ENCODE measurements at regions not wholly inside any gene's neighbourhood (a gene's known extent, or its start where the extent isn't known, plus 50 kb on each side); places are given as distances from the start of the nearest gene placed in this dataset.

DNA sequence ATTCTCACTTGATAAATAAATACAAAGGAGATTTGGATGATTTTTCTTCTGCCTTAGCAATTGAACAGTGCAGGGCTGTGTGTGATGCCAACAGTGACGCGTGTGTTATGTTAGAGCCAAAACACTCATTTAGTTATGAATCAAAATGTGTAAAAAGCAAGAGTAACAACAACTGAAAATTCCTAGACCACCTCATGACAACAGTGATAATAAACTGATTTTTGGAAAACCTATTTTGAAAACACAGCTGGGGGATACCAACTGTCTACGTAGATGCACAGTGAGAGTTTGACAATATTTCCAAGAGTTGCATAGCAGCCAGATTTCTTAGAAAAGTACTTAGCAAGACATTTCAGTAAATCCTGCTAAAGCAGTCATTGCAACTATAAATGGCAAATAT, 323.9 kb downstream of the GALR1 start:
- DNase-seq (ENCODE audit: extremely low spot score) = no peak
- TF ChIP-seq, protein P1, sequence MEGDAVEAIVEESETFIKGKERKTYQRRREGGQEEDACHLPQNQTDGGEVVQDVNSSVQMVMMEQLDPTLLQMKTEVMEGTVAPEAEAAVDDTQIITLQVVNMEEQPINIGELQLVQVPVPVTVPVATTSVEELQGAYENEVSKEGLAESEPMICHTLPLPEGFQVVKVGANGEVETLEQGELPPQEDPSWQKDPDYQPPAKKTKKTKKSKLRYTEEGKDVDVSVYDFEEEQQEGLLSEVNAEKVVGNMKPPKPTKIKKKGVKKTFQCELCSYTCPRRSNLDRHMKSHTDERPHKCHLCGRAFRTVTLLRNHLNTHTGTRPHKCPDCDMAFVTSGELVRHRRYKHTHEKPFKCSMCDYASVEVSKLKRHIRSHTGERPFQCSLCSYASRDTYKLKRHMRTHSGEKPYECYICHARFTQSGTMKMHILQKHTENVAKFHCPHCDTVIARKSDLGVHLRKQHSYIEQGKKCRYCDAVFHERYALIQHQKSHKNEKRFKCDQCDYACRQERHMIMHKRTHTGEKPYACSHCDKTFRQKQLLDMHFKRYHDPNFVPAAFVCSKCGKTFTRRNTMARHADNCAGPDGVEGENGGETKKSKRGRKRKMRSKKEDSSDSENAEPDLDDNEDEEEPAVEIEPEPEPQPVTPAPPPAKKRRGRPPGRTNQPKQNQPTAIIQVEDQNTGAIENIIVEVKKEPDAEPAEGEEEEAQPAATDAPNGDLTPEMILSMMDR (IDR thresholded peaks at IDR 0.05; ENCODE audit: control extremely low read depth, extremely low read depth, low read depth, missing control alignments) = no peak

DNA sequence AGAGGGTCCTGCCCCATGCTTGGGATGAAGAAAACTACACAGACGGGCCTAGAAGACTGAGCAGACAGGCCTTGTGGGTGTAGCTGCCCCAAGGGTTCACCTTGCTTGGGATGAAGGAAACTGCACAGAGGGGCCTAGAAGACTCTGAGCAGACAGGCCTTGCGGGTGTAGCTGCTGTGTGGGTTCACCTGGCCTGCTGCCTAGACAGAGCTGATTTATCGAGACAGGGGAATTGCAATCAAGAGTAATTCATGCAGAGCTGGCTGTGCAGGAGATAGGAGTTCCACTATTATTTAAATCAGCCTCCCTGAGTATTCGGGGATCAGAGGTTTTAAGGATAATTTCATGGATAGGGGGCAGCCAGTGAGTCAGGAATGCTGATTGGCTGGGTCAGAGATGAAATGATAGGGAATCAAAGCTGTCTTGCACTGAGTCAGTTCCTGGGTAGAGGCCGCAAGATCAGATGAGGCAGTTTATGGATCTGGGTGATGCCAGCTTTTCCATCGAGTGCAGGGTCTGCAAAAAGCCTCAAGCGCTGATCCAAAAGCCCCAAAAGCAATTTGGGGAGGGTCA, 341.4 kb downstream of the GALR1 start:
- no peak for DNase-seq (ENCODE audit: extremely low spot score)
- ChIA-PET POLR2A (no interaction called here), CTCF (no interaction called here)
- TF ChIP-seq, protein P1 (IDR thresholded peaks at IDR 0.05; ENCODE audit: control extremely low read depth, extremely low read depth, low read depth, missing control alignments) = no peak

More for the DNA sequence above, 323.9 kb downstream of the GALR1 start:
- POLR2A ChIA-PET = no interaction called here
- CTCF ChIA-PET = no interaction called here

- no peak for DNase-seq (ENCODE audit: extremely low spot score)
- POLR2A ChIA-PET = no interaction called here
- CTCF ChIA-PET = no interaction called here
- TF ChIP-seq, protein P1 (IDR thresholded peaks at IDR 0.05; ENCODE audit: control extremely low read depth, extremely low read depth, low read depth, missing control alignments) = no peak
These were observed 348.1 kb downstream of the GALR1 start for GRCh38 chr18:77597726-77598125.

DNA sequence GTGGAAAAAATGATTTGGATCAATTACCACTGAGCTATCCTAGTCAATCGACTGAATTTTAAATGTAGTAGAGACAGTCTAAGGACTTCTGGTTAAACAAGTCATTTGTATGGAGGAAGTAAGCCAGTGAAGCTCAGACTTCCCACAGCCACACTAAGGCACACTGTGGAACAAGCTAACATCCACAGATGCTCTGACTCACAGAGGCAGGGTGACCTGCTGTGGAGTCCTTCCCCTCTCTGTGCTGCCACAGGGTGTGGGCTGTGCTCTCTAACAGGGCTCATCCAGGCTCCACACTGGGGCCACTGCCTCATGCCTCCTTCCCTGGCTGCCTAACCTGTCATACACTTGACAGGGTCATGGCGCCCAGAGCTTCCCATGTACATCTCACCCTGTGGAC, 351.0 kb downstream of the GALR1 start:
- POLR2A ChIA-PET = no interaction called here
- DNase-seq (ENCODE audit: extremely low spot score) = no peak
- CTCF ChIA-PET = interaction anchor here (1.0 kb wide), 1 partner anchor 16 kb away, joined by 3 read pairs; no protein-coding TSS in a partner anchor
- TF ChIP-seq, protein P1 (IDR thresholded peaks at IDR 0.05; ENCODE audit: control extremely low read depth, extremely low read depth, low read depth, missing control alignments) = no peak

DNA sequence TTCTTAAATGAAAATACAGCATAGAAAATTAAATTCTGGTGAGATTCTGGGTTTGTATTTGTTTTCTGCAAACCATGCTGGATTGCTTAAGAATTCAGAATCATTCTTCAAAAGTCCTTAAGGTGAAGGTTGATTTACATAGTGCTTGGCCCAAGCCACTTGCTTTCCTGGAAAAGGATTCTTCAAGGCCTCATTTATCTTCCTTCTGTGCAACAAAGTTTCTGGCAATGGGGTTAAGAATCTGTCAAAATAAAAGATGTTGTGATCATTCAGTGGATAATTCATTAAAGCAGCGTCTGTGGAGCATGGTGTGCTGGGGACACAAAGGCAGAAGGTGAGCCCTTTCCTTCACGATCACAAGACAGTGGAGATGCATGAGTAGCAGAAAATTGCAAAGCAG, 351.9 kb downstream of the GALR1 start:
- CTCF ChIA-PET = interaction anchor here (1.0 kb wide), 1 partner anchor 15 kb away, joined by 3 read pairs; no protein-coding TSS in a partner anchor
- POLR2A ChIA-PET = no interaction called here
- TF ChIP-seq, protein P1 (IDR thresholded peaks at IDR 0.05; ENCODE audit: control extremely low read depth, extremely low read depth, low read depth, missing control alignments) = no peak
- no peak for DNase-seq (ENCODE audit: extremely low spot score)

- TF ChIP-seq, protein P1 (IDR thresholded peaks at IDR 0.05; ENCODE audit: control extremely low read depth, extremely low read depth, low read depth, missing control alignments) = no peak
- DNase-seq (ENCODE audit: extremely low spot score) = no peak
- CTCF ChIA-PET = no interaction called here
- POLR2A ChIA-PET = no interaction called here
These were observed 357.4 kb downstream of the GALR1 start for GRCh38 chr18:77607087-77607486.

All from GM10248 (cell line).